Astrocyte (in vitro differentiated cells and primary cell): ENCODE measurements at regions not wholly inside any gene's neighbourhood (a gene's known extent, or its start where the extent isn't known, plus 50 kb on each side); places are given as distances from the start of the nearest gene placed in this dataset.

Source experiments
- DNase-seq: peaks from one replicate; pipeline ENCODE4 v3.0.0-alpha.2; 2010; ENCODE audit warnings: low read depth
- FAIRE-seq: peaks from 2 replicates; lab custom pipeline; 2011; peaks lifted over from hg19 to GRCh38; lab: Jason Lieb, UNC
- H2AFZ ChIP-seq: 2 replicates; pipeline ENCODE4 v1.6.0; 2012; ENCODE audit warnings: low read depth, low read length, inconsistent platforms
- H3K27ac ChIP-seq: 2 replicates; pipeline ENCODE4 v1.5.1; 2011; ENCODE audit warnings: low read depth, low read length, inconsistent platforms
- H3K27me3 ChIP-seq: 2 replicates; pipeline ENCODE4 v1.6.0; 2011; ENCODE audit warnings: low read length, inconsistent platforms; ENCODE audit not compliant: insufficient read depth
- H3K36me3 ChIP-seq: 2 replicates; pipeline ENCODE4 v1.5.1; 2011; ENCODE audit warnings: low read length, inconsistent platforms; ENCODE audit not compliant: insufficient read depth
- H3K4me1 ChIP-seq: 2 replicates; pipeline ENCODE4 v1.5.1; 2011; ENCODE audit warnings: low read length, inconsistent platforms; ENCODE audit not compliant: insufficient read depth
- H3K4me2 ChIP-seq: 2 replicates; pipeline ENCODE4 v1.6.0; 2012; ENCODE audit warnings: low read length, inconsistent platforms
- H3K4me3 ChIP-seq: 2 replicates; pipeline ENCODE4 v1.5.1; 2011; ENCODE audit warnings: low read depth, mild to moderate bottlenecking, low read length, inconsistent platforms; ENCODE audit not compliant: insufficient read depth
- H3K79me2 ChIP-seq: 2 replicates; pipeline ENCODE4 v1.6.0; 2012; ENCODE audit warnings: mild to moderate bottlenecking, low read length, inconsistent platforms; ENCODE audit not compliant: insufficient read depth
- H3K9ac ChIP-seq: 2 replicates; pipeline ENCODE4 v1.6.0; 2012; ENCODE audit warnings: mild to moderate bottlenecking, low read length, inconsistent platforms
- H3K9me3 ChIP-seq: 2 replicates; pipeline ENCODE4 v1.5.1; 2012; ENCODE audit warnings: low read depth, mild to moderate bottlenecking, low read length, inconsistent platforms; ENCODE audit not compliant: insufficient read depth
- H4K20me1 ChIP-seq: 2 replicates; pipeline ENCODE4 v1.6.0; 2012; ENCODE audit warnings: low read length, inconsistent platforms; ENCODE audit not compliant: insufficient read depth
- H3K27ac Mint-ChIP-seq: one replicate; pipeline ENCODE4 v1.8.0; 2021; ENCODE audit warnings: mild to moderate bottlenecking, mixed read lengths; ENCODE audit not compliant: unreplicated experiment
- H3K27me3 Mint-ChIP-seq: one replicate; pipeline ENCODE4 v1.8.0; 2021; ENCODE audit warnings: low read depth, mixed read lengths; ENCODE audit not compliant: unreplicated experiment
- H3K36me3 Mint-ChIP-seq: one replicate; pipeline ENCODE4 v1.8.0; 2021; ENCODE audit warnings: low read depth, mixed read lengths; ENCODE audit not compliant: unreplicated experiment
- H3K4me1 Mint-ChIP-seq: one replicate; pipeline ENCODE4 v1.8.0; 2021; ENCODE audit warnings: low read depth, mixed read lengths; ENCODE audit not compliant: unreplicated experiment
- H3K4me3 Mint-ChIP-seq: one replicate; pipeline ENCODE4 v1.8.0; 2021; ENCODE audit warnings: mild to moderate bottlenecking, moderate library complexity, mixed read lengths; ENCODE audit not compliant: unreplicated experiment
- H3K9me3 Mint-ChIP-seq: one replicate; pipeline ENCODE4 v1.8.0; 2021; ENCODE audit warnings: mild to moderate bottlenecking, mixed read lengths; ENCODE audit not compliant: unreplicated experiment
- CTCF ChIP-seq: IDR thresholded peaks from 2 replicates; pipeline ENCODE4 v1.5.1; 2011; ENCODE audit warnings: low read depth, mild to moderate bottlenecking, inconsistent platforms, low read length, moderate library complexity; ENCODE audit not compliant: insufficient read depth
- EZH2 ChIP-seq: IDR thresholded peaks from 2 replicates; pipeline ENCODE4 v1.6.1; 2012; ENCODE audit warnings: mild to moderate bottlenecking, low read length, inconsistent platforms; ENCODE audit not compliant: insufficient read depth

- H3K27me3 Mint-ChIP-seq, result no peaks in the 10 kb centered on the region
- H3K36me3 ChIP-seq, result no peaks in the 10 kb centered on the region
- H3K4me3 Mint-ChIP-seq, result no peak overlapping the region
- no peak overlapping the region for H3K4me3 ChIP-seq
- no peaks in the 10 kb centered on the region for H3K9me3 Mint-ChIP-seq
- no peaks in the 10 kb centered on the region for H3K4me1 ChIP-seq
- no peak overlapping the region for H3K9ac ChIP-seq
- H3K4me1 Mint-ChIP-seq, result peaks cover 3% of the 10 kb centered on the region
- TF ChIP-seq CTCF (no peak), EZH2 (no peak)
- no peak overlapping the region for H3K27ac ChIP-seq
- H4K20me1 ChIP-seq, result no peaks in the 10 kb centered on the region
- H3K27ac Mint-ChIP-seq, result no peak overlapping the region
- H3K27me3 ChIP-seq, result no peaks in the 10 kb centered on the region
- no peak for FAIRE-seq
- H3K79me2 ChIP-seq, result no peaks in the 10 kb centered on the region
- DNase-seq, result no peak
- no peak overlapping the region for H2AFZ ChIP-seq
- H3K36me3 Mint-ChIP-seq, result no peaks in the 10 kb centered on the region
- H3K4me2 ChIP-seq, result no peak overlapping the region
- no peaks in the 10 kb centered on the region for H3K9me3 ChIP-seq
These were observed 149.2 kb downstream of the DMRTA1 start for GRCh38 chr9:22595805-22596204.

GRCh38 chr9:22617156-22617555 lies 170.5 kb downstream of the DMRTA1 start:
- no peaks in the 10 kb centered on the region for H3K9me3 Mint-ChIP-seq
- no peaks in the 10 kb centered on the region for H3K36me3 ChIP-seq
- no peak overlapping the region for H3K27ac Mint-ChIP-seq
- H3K4me1 ChIP-seq, result no peaks in the 10 kb centered on the region
- no peak overlapping the region for H3K4me2 ChIP-seq
- H3K27me3 Mint-ChIP-seq, result no peaks in the 10 kb centered on the region
- no peaks in the 10 kb centered on the region for H4K20me1 ChIP-seq
- no peak for FAIRE-seq
- no peak overlapping the region for H3K27ac ChIP-seq
- no peaks in the 10 kb centered on the region for H3K4me1 Mint-ChIP-seq
- H3K9me3 ChIP-seq, result no peaks in the 10 kb centered on the region
- H2AFZ ChIP-seq, result no peak overlapping the region
- no peaks in the 10 kb centered on the region for H3K27me3 ChIP-seq
- no peaks in the 10 kb centered on the region for H3K36me3 Mint-ChIP-seq
- no peak for DNase-seq
- H3K4me3 Mint-ChIP-seq, result no peak overlapping the region
- no peaks in the 10 kb centered on the region for H3K79me2 ChIP-seq
- TF ChIP-seq CTCF (no peak), EZH2 (no peak)
- H3K9ac ChIP-seq, result no peak overlapping the region
- H3K4me3 ChIP-seq, result no peak overlapping the region

GRCh38 chr9:22622815-22623214 lies 176.2 kb downstream of the DMRTA1 start:
- no peaks in the 10 kb centered on the region for H3K4me1 ChIP-seq
- no peaks in the 10 kb centered on the region for H3K27me3 ChIP-seq
- H3K27ac ChIP-seq, result no peak overlapping the region
- Mint-ChIP-seq H3K27ac (no peak overlapping the region), H3K27me3 (no peaks in the 10 kb centered on the region), H3K4me3 (no peak overlapping the region), H3K9me3 (no peaks in the 10 kb centered on the region), H3K36me3 (no peaks in the 10 kb centered on the region), H3K4me1 (no peaks in the 10 kb centered on the region)
- H4K20me1 ChIP-seq, result no peaks in the 10 kb centered on the region
- H2AFZ ChIP-seq, result no peak overlapping the region
- no peak for TF ChIP-seq CTCF
- no peak for TF ChIP-seq EZH2
- H3K9me3 ChIP-seq, result no peaks in the 10 kb centered on the region
- DNase-seq (no peak), FAIRE-seq (no peak)
- H3K36me3 ChIP-seq, result no peaks in the 10 kb centered on the region
- no peak overlapping the region for H3K4me2 ChIP-seq
- H3K79me2 ChIP-seq, result no peaks in the 10 kb centered on the region
- H3K4me3 ChIP-seq, result no peak overlapping the region
- H3K9ac ChIP-seq, result no peak overlapping the region
